ENCODE measurements at regions not wholly inside any gene's neighbourhood (a gene's known extent, or its start where the extent isn't known, plus 50 kb on each side); places are given as distances from the start of the nearest gene placed in this dataset.

- H3K27ac ChIP-seq = no peak overlapping the region
- 26 to 53% methylated on average over 2 to 4 of the region's 4 CpGs for WGBS, 2 donors (ENCODE audit: low coverage in 1 of 2)
- H3K4me3 ChIP-seq = no peak overlapping the region
- H3K9me3 ChIP-seq = peaks cover 0 to 5% (median 0%) of the 10 kb centered on the region in 3 donors
- no peaks in the 10 kb centered on the region for H3K27me3 ChIP-seq
- TF ChIP-seq EP300 (IDR thresholded peaks at IDR 0.05) = no peak
- TF ChIP-seq, protein P1, sequence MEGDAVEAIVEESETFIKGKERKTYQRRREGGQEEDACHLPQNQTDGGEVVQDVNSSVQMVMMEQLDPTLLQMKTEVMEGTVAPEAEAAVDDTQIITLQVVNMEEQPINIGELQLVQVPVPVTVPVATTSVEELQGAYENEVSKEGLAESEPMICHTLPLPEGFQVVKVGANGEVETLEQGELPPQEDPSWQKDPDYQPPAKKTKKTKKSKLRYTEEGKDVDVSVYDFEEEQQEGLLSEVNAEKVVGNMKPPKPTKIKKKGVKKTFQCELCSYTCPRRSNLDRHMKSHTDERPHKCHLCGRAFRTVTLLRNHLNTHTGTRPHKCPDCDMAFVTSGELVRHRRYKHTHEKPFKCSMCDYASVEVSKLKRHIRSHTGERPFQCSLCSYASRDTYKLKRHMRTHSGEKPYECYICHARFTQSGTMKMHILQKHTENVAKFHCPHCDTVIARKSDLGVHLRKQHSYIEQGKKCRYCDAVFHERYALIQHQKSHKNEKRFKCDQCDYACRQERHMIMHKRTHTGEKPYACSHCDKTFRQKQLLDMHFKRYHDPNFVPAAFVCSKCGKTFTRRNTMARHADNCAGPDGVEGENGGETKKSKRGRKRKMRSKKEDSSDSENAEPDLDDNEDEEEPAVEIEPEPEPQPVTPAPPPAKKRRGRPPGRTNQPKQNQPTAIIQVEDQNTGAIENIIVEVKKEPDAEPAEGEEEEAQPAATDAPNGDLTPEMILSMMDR (IDR thresholded peaks at IDR 0.05) = no peak
- TF ChIP-seq POLR2AphosphoS5 (IDR thresholded peaks at IDR 0.05) = no peak
- TF ChIP-seq POLR2A (IDR thresholded peaks at IDR 0.05) = no peak
- no peak for ATAC-seq
- H3K36me3 ChIP-seq = no peaks in the 10 kb centered on the region
- no peaks in the 10 kb centered on the region for H3K4me1 ChIP-seq
These were observed 823.2 kb downstream of the DHX35 start for GRCh38 chr20:39785252-39785917.

- Histone ChIP-seq H3K36me3 (no peaks in the 10 kb centered on the region), H3K27ac (no peak overlapping the region), H3K4me1 (no peaks in the 10 kb centered on the region), H3K27me3 (no peaks in the 10 kb centered on the region), H3K9me3 (peaks cover 0 to 5% (median 0%) of the 10 kb centered on the region in 3 donors), H3K4me3 (no peak overlapping the region)
- TF ChIP-seq POLR2A (IDR thresholded peaks at IDR 0.05) (no peak), POLR2AphosphoS5 (IDR thresholded peaks at IDR 0.05) (no peak), EP300 (IDR thresholded peaks at IDR 0.05) (no peak)
- TF ChIP-seq, protein P1 (IDR thresholded peaks at IDR 0.05) = no peak
- 73 to 90% methylated on average over 1 of the region's 1 CpG for WGBS, 2 donors (ENCODE audit: low coverage in 1 of 2)
- ATAC-seq = no peak
These were observed 822.5 kb downstream of the DHX35 start for GRCh38 chr20:39784693-39785092.

GRCh38 chr20:39778847-39779604 is 816.9 kb downstream of the DHX35 start:
- no peak for ATAC-seq
- Histone ChIP-seq H3K27ac (no peak overlapping the region), H3K36me3 (no peaks in the 10 kb centered on the region), H3K9me3 (peaks cover 0 to 5% (median 0%) of the 10 kb centered on the region in 3 donors), H3K4me1 (no peaks in the 10 kb centered on the region), H3K4me3 (no peak overlapping the region), H3K27me3 (no peaks in the 10 kb centered on the region)
- TF ChIP-seq, protein P1 (IDR thresholded peaks at IDR 0.05) = peak in 1 of 4 experiments; percentile 27
- TF ChIP-seq EP300 (IDR thresholded peaks at IDR 0.05) = no peak
- 52 to 89% methylated on average over 1 to 5 of the region's 5 CpGs for WGBS, 2 donors (ENCODE audit: low coverage in 1 of 2)

GRCh38 chr20:39778431-39778830 is 816.3 kb downstream of the DHX35 start:
- H3K27me3 ChIP-seq = no peaks in the 10 kb centered on the region
- no peaks in the 10 kb centered on the region for H3K4me1 ChIP-seq
- no peaks in the 10 kb centered on the region for H3K36me3 ChIP-seq
- no peak for ATAC-seq
- no peak overlapping the region for H3K4me3 ChIP-seq
- 88 to 89% methylated on average over 2 of the region's 2 CpGs for WGBS, 2 donors (ENCODE audit: low coverage in 1 of 2)
- peaks cover 0 to 2% (median 0%) of the 10 kb centered on the region in 3 donors for H3K9me3 ChIP-seq
- TF ChIP-seq, protein P1 (IDR thresholded peaks at IDR 0.05) = no peak
- TF ChIP-seq POLR2A (IDR thresholded peaks at IDR 0.05) (no peak), EP300 (IDR thresholded peaks at IDR 0.05) (no peak), POLR2AphosphoS5 (IDR thresholded peaks at IDR 0.05) (no peak)
- H3K27ac ChIP-seq = no peak overlapping the region

GRCh38 chr20:39777610-39778009 is 815.5 kb downstream of the DHX35 start:
- Histone ChIP-seq H3K4me1 (no peaks in the 10 kb centered on the region), H3K9me3 (no peaks in the 10 kb centered on the region), H3K27me3 (no peaks in the 10 kb centered on the region), H3K4me3 (no peak overlapping the region), H3K36me3 (no peaks in the 10 kb centered on the region), H3K27ac (no peak overlapping the region)
- TF ChIP-seq POLR2AphosphoS5 (IDR thresholded peaks at IDR 0.05) = no peak
- no peak for TF ChIP-seq POLR2A (IDR thresholded peaks at IDR 0.05)
- ATAC-seq = no peak
